ENCODE measurements at regions not wholly inside any gene's neighbourhood (a gene's known extent, or its start where the extent isn't known, plus 50 kb on each side); places are given as distances from the start of the nearest gene placed in this dataset.

DNA sequence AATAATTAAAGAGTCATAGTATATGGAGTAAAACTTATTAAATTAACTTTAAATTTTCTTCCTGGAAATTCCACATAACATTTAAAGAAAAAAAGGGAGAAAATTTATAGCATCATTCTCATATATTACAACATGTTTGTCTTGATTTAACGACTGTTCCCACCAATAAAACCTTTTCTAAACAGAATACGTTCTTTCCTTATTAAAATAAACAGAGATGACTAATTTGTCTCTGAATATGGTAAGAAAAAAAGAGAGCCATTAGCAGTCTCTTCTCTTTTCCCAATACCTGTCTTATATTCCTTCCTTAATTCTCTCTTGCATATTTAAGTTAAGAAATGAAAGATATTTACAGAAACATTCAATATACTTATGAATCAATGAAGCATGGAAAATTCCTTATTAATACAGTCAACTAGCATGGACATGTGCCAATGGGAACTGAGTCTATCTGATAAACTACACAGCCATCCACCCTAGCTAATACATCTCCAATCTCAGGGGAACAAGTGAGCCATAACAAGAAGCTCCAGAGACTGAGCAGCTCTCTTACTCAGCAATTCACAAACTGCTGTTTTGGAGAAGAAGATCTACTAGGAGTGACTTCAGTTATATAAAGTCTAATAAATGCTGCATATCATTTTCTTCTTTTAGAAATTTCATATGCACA, 347.1 kb upstream of the MANEA start:
- DNase-seq (ENCODE audit: low read depth): peak; percentile 67
- TF ChIP-seq, protein P1, sequence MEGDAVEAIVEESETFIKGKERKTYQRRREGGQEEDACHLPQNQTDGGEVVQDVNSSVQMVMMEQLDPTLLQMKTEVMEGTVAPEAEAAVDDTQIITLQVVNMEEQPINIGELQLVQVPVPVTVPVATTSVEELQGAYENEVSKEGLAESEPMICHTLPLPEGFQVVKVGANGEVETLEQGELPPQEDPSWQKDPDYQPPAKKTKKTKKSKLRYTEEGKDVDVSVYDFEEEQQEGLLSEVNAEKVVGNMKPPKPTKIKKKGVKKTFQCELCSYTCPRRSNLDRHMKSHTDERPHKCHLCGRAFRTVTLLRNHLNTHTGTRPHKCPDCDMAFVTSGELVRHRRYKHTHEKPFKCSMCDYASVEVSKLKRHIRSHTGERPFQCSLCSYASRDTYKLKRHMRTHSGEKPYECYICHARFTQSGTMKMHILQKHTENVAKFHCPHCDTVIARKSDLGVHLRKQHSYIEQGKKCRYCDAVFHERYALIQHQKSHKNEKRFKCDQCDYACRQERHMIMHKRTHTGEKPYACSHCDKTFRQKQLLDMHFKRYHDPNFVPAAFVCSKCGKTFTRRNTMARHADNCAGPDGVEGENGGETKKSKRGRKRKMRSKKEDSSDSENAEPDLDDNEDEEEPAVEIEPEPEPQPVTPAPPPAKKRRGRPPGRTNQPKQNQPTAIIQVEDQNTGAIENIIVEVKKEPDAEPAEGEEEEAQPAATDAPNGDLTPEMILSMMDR (IDR thresholded peaks at IDR 0.05; ENCODE audit: control insufficient read depth, extremely low read depth, insufficient read depth): no peak
- H3K4me3 ChIP-seq (ENCODE audit: low read depth, low read length): peak overlapping the region; percentile 16; the same call in 1 of the 2 replicates

DNA sequence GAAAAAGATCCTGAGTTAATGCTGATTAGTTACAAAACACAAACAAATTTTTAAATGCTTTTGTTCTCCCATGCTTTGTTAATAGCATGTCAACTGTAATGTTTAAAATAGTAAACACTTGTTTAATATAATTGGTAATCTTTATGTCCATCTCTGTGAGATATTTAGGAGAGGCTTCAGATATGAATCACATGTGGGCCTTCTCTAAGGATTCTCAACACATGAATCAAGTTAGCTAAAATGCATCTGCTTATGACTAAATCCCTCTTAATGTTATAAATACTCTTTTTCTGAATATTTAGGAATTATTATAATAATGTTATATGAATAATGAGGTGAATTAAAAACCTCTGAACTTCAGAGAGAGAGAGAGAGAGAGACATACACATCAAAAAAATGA, 345.9 kb upstream of the MANEA start:
- TF ChIP-seq, protein P1 (IDR thresholded peaks at IDR 0.05; ENCODE audit: control insufficient read depth, extremely low read depth, insufficient read depth): no peak
- no peak overlapping the region for H3K4me3 ChIP-seq (ENCODE audit: low read depth, low read length)
- no peak for DNase-seq (ENCODE audit: low read depth)

DNA sequence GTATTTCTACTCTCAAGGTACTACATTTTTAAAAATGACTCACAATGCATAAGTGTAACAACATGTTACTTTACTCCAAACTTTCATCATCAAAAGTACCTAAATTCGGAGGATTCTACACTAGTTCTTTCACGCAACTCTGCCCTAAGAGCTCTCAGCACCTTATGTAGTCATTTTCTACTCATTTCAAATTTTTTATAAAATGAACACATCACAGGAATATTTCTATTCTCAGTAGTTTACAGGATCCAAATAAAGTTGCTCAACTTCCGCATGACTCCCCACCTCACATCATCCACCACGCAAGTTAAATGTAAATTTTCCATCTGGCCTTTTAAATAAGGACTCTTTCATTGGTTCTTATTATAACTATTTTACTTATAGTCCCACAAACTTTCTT, 344.9 kb upstream of the MANEA start:
- TF ChIP-seq, protein P1 (IDR thresholded peaks at IDR 0.05; ENCODE audit: control insufficient read depth, extremely low read depth, insufficient read depth): no peak
- H3K4me3 ChIP-seq (ENCODE audit: low read depth, low read length): no peak overlapping the region
- DNase-seq (ENCODE audit: low read depth): no peak

DNA sequence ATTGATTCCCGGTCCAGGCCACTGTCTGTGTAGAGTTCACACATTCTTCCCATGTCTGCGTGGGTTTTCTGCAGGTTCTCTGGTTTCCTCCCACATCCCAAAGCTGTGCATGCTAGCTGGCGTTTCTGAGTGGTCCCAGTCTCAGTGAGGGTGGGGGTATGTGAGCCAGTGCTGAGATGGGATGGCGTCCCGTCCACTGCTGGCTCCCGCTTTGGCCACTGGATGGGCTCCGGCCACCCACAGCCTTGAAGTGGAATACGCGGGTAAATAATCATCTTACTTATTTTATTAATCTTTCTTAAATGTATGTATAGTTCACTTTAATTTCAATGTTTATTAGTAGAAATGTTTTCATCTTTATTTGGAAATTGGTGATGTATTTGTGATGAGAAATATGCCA, 343.5 kb upstream of the MANEA start:
- DNase-seq (ENCODE audit: low read depth): no peak
- no peak overlapping the region for H3K4me3 ChIP-seq (ENCODE audit: low read depth, low read length)
- TF ChIP-seq, protein P1 (IDR thresholded peaks at IDR 0.05; ENCODE audit: control insufficient read depth, extremely low read depth, insufficient read depth): no peak

DNA sequence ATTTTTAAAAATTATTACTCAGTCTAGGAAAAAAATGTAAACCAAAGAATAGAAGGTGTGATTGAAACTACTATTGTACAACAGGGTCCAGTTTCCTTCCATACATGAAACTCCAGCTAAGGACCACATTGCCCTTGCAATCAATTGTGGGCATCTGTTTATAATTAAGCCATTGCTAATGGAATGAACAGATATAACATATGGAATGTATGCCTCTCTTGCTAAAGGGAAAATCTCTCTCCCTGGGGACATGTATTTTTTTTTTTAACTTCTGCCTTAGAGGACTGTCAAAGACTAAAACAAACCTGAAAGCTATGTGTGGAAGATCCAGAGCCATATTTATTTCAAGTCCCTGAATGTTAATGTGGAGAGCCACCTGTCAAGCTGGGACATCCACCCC, 336.8 kb upstream of the MANEA start:
- no peak overlapping the region for H3K4me3 ChIP-seq (ENCODE audit: low read depth, low read length)
- no peak for DNase-seq (ENCODE audit: low read depth)
- TF ChIP-seq, protein P1 (IDR thresholded peaks at IDR 0.05; ENCODE audit: control insufficient read depth, extremely low read depth, insufficient read depth): no peak

DNA sequence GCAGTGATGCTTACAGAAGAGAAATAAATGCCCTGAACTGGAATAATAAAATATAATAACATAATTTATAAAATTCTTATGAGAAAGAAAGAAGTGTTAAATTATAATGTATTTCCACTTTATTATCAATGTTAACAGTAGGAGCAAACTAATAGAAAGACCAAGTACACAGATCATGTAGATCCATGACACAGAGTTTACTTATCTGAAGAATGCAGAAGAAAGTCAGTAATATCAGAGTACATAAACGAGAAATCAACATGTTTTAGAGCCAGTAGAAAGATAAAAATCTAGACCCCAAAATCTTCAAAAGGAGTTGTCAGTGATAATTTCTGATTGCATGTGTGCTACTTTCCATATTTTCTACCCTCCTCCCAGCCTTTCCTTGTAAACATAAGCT, 334.8 kb upstream of the MANEA start:
- no peak for DNase-seq (ENCODE audit: low read depth)
- H3K4me3 ChIP-seq (ENCODE audit: low read depth, low read length): no peak overlapping the region
- TF ChIP-seq, protein P1 (IDR thresholded peaks at IDR 0.05; ENCODE audit: control insufficient read depth, extremely low read depth, insufficient read depth): no peak

DNA sequence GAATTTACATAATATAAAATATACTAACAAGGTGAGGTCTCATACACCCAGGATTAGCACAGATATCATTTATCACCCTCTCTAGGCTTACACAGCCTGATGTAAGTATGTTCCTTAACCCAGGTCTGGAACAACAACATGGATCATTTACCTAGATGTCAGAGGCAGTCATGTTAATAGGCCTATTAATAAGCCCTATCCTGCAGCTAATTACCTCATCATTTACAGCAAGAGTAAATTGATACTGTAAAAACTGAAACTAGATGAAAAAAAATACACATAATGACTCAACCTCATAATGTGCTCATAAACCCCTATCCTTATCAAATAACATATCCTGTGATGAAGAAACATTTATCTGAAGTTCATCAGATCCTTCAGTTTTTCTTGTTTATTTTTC, 334.3 kb upstream of the MANEA start:
- no peak overlapping the region for H3K4me3 ChIP-seq (ENCODE audit: low read depth, low read length)
- TF ChIP-seq, protein P1 (IDR thresholded peaks at IDR 0.05; ENCODE audit: control insufficient read depth, extremely low read depth, insufficient read depth): no peak
- no peak for DNase-seq (ENCODE audit: low read depth)

All from LNCaP clone FGC (cell line).